ENCODE measurements at regions not wholly inside any gene's neighbourhood (a gene's known extent, or its start where the extent isn't known, plus 50 kb on each side); places are given as distances from the start of the nearest gene placed in this dataset.

GRCh38 chr16:47979164-47979520 is 176.7 kb downstream of the ABCC12 start:
- no peak for TF ChIP-seq EZH2 (IDR thresholded peaks at IDR 0.05; ENCODE audit: low read length)
- TF ChIP-seq CTCF (optimal IDR thresholded peaks at IDR 0.05 in 1 of 3, IDR thresholded peaks at IDR 0.05 in 1 of 3, conservative IDR thresholded peaks at IDR 0.05 in 1 of 3; ENCODE audit: extremely low read depth in 1 of 3, insufficient read depth in 2 of 3, low read length in 3 of 3): no peak
